Activated CD8-positive, alpha-beta memory T cell treated with anti-CD3 and anti-CD28 coated beads, Interleukin-2, amount 10 ng/mL, durations not matched to agents 7 days and 5 days (primary cell): ENCODE measurements at regions not wholly inside any gene's neighbourhood (a gene's known extent, or its start where the extent isn't known, plus 50 kb on each side); places are given as distances from the start of the nearest gene placed in this dataset.

Experiments used
- ATAC-seq: fragments of 150-1000 bp; cut with Tn5 transposase; one replicate; pipeline ENCODE4 v1.10.0; 2021; ENCODE audit warnings: moderate library complexity
- CTCF ChIA-PET: fragments of 350-600 bp; sonication (Branson Sonifier 250); formaldehyde crosslinking; loops from one replicate; lab custom pipeline; 2021; ENCODE audit warnings: antibody characterized with exemption; lab: Charles Lee
- DNase-seq: peaks from one replicate; pipeline ENCODE4 v3.0.0-alpha.2; 2020
- H3K27ac Mint-ChIP-seq: one replicate; pipeline ENCODE4 v1.8.0; 2021; ENCODE audit warnings: mild to moderate bottlenecking, mixed read lengths
- H3K27me3 Mint-ChIP-seq: one replicate; pipeline ENCODE4 v1.8.0; 2021; ENCODE audit warnings: mixed read lengths
- H3K36me3 Mint-ChIP-seq: one replicate; pipeline ENCODE4 v1.8.0; 2021; ENCODE audit warnings: mild to moderate bottlenecking, mixed read lengths
- H3K4me1 Mint-ChIP-seq: one replicate; pipeline ENCODE4 v1.8.0; 2021; ENCODE audit warnings: mixed read lengths
- H3K4me3 Mint-ChIP-seq: one replicate; pipeline ENCODE4 v1.8.0; 2021; ENCODE audit warnings: mild to moderate bottlenecking, moderate library complexity, mixed read lengths
- H3K9me3 Mint-ChIP-seq: one replicate; pipeline ENCODE4 v1.8.0; 2022; ENCODE audit warnings: low read depth, mixed read lengths

GRCh38 chr5:6194261-6194875, 184.0 kb downstream of the MED10 start:
- Mint-ChIP-seq H3K27ac (no peak overlapping the region), H3K9me3 (no peaks in the 10 kb centered on the region), H3K36me3 (no peaks in the 10 kb centered on the region), H3K4me3 (no peak overlapping the region), H3K27me3 (peaks cover 3% of the 10 kb centered on the region), H3K4me1 (no peaks in the 10 kb centered on the region)
- ATAC-seq (no peak), DNase-seq (no peak)
- CTCF ChIA-PET = no interaction called here

GRCh38 chr5:6193310-6193709, 185.0 kb downstream of the MED10 start:
- H3K27me3 Mint-ChIP-seq = peaks cover 3% of the 10 kb centered on the region
- ATAC-seq (no peak), DNase-seq (no peak)
- H3K4me1 Mint-ChIP-seq = no peaks in the 10 kb centered on the region
- no peak overlapping the region for H3K4me3 Mint-ChIP-seq
- H3K27ac Mint-ChIP-seq = no peak overlapping the region
- CTCF ChIA-PET = no interaction called here
- no peaks in the 10 kb centered on the region for H3K36me3 Mint-ChIP-seq
- no peaks in the 10 kb centered on the region for H3K9me3 Mint-ChIP-seq

GRCh38 chr5:6190838-6191237, 187.5 kb downstream of the MED10 start:
- ATAC-seq (no peak), DNase-seq (no peak)
- no peaks in the 10 kb centered on the region for H3K9me3 Mint-ChIP-seq
- H3K4me3 Mint-ChIP-seq = no peak overlapping the region
- no peak overlapping the region for H3K27ac Mint-ChIP-seq
- H3K27me3 Mint-ChIP-seq = peaks cover 3% of the 10 kb centered on the region
- H3K4me1 Mint-ChIP-seq = no peaks in the 10 kb centered on the region
- no peaks in the 10 kb centered on the region for H3K36me3 Mint-ChIP-seq
- CTCF ChIA-PET = no interaction called here

GRCh38 chr5:6188976-6189375, 189.4 kb downstream of the MED10 start:
- H3K4me3 Mint-ChIP-seq = no peak overlapping the region
- DNase-seq = no peak
- no peaks in the 10 kb centered on the region for H3K4me1 Mint-ChIP-seq
- H3K27ac Mint-ChIP-seq = no peak overlapping the region
- H3K9me3 Mint-ChIP-seq = no peaks in the 10 kb centered on the region
- H3K27me3 Mint-ChIP-seq = peaks cover 3% of the 10 kb centered on the region
- no peak for ATAC-seq
- CTCF ChIA-PET = no interaction called here
- no peaks in the 10 kb centered on the region for H3K36me3 Mint-ChIP-seq

GRCh38 chr5:6188344-6188743, 190.0 kb downstream of the MED10 start:
- Mint-ChIP-seq H3K27me3 (peaks cover 2% of the 10 kb centered on the region), H3K4me3 (no peak overlapping the region), H3K27ac (no peak overlapping the region), H3K4me1 (no peaks in the 10 kb centered on the region), H3K9me3 (no peaks in the 10 kb centered on the region), H3K36me3 (no peaks in the 10 kb centered on the region)
- ATAC-seq = no peak
- DNase-seq = no peak
- CTCF ChIA-PET = no interaction called here

GRCh38 chr5:6187501-6187900, 190.8 kb downstream of the MED10 start:
- no peak for DNase-seq
- no peaks in the 10 kb centered on the region for H3K9me3 Mint-ChIP-seq
- no peaks in the 10 kb centered on the region for H3K27me3 Mint-ChIP-seq
- H3K4me3 Mint-ChIP-seq = no peak overlapping the region
- H3K36me3 Mint-ChIP-seq = no peaks in the 10 kb centered on the region
- ATAC-seq = no peak
- no peak overlapping the region for H3K27ac Mint-ChIP-seq
- CTCF ChIA-PET = no interaction called here
- H3K4me1 Mint-ChIP-seq = no peaks in the 10 kb centered on the region

- Mint-ChIP-seq H3K4me3 (no peak overlapping the region), H3K4me1 (no peaks in the 10 kb centered on the region), H3K36me3 (no peaks in the 10 kb centered on the region), H3K27me3 (no peaks in the 10 kb centered on the region), H3K9me3 (no peaks in the 10 kb centered on the region), H3K27ac (no peak overlapping the region)
- no peak for DNase-seq
- ATAC-seq = no peak
- CTCF ChIA-PET = no interaction called here
These were observed 192.8 kb downstream of the MED10 start for GRCh38 chr5:6185574-6185973.

- CTCF ChIA-PET = no interaction called here
- no peaks in the 10 kb centered on the region for H3K4me1 Mint-ChIP-seq
These were observed 193.9 kb downstream of the MED10 start for GRCh38 chr5:6184481-6184880.

GRCh38 chr5:6183391-6184390, 194.7 kb downstream of the MED10 start:
- H3K4me3 Mint-ChIP-seq = no peak overlapping the region

More at GRCh38 chr5:6184481-6184880, 193.9 kb downstream of the MED10 start:
- no peaks in the 10 kb centered on the region for H3K27me3 Mint-ChIP-seq
- H3K36me3 Mint-ChIP-seq = no peaks in the 10 kb centered on the region
- no peak for DNase-seq
- H3K9me3 Mint-ChIP-seq = no peaks in the 10 kb centered on the region
- H3K4me3 Mint-ChIP-seq = no peak overlapping the region
- no peak overlapping the region for H3K27ac Mint-ChIP-seq
- no peak for ATAC-seq

GRCh38 chr5:6182271-6182815, 196.0 kb downstream of the MED10 start:
- DNase-seq = no peak
- no peaks in the 10 kb centered on the region for H3K9me3 Mint-ChIP-seq
- no peaks in the 10 kb centered on the region for H3K36me3 Mint-ChIP-seq
- H3K4me1 Mint-ChIP-seq = no peaks in the 10 kb centered on the region
- no peak overlapping the region for H3K4me3 Mint-ChIP-seq
- CTCF ChIA-PET = no interaction called here
- no peaks in the 10 kb centered on the region for H3K27me3 Mint-ChIP-seq
- H3K27ac Mint-ChIP-seq = no peak overlapping the region
- no peak for ATAC-seq

More at GRCh38 chr5:6183391-6184390, 194.7 kb downstream of the MED10 start:
- no peak for DNase-seq
- Mint-ChIP-seq H3K9me3 (no peaks in the 10 kb centered on the region), H3K27me3 (no peaks in the 10 kb centered on the region), H3K27ac (no peak overlapping the region), H3K4me1 (no peaks in the 10 kb centered on the region), H3K36me3 (no peaks in the 10 kb centered on the region)
- no peak for ATAC-seq
- CTCF ChIA-PET = no interaction called here

- H3K36me3 Mint-ChIP-seq = no peaks in the 10 kb centered on the region
- ATAC-seq = no peak
- no peak overlapping the region for H3K27ac Mint-ChIP-seq
- DNase-seq = no peak
- no peaks in the 10 kb centered on the region for H3K4me1 Mint-ChIP-seq
- H3K27me3 Mint-ChIP-seq = no peaks in the 10 kb centered on the region
- H3K4me3 Mint-ChIP-seq = no peak overlapping the region
- no peaks in the 10 kb centered on the region for H3K9me3 Mint-ChIP-seq
- CTCF ChIA-PET = no interaction called here
These were observed 196.5 kb downstream of the MED10 start for GRCh38 chr5:6181871-6182270.

GRCh38 chr5:6181147-6181729, 197.1 kb downstream of the MED10 start:
- CTCF ChIA-PET = no interaction called here
- Mint-ChIP-seq H3K4me1 (no peaks in the 10 kb centered on the region), H3K27me3 (no peaks in the 10 kb centered on the region), H3K4me3 (no peak overlapping the region), H3K9me3 (no peaks in the 10 kb centered on the region), H3K27ac (no peak overlapping the region), H3K36me3 (no peaks in the 10 kb centered on the region)
- ATAC-seq (no peak), DNase-seq (no peak)

- no peaks in the 10 kb centered on the region for H3K9me3 Mint-ChIP-seq
- CTCF ChIA-PET = no interaction called here
- no peaks in the 10 kb centered on the region for H3K27me3 Mint-ChIP-seq
- ATAC-seq (no peak), DNase-seq (no peak)
- H3K27ac Mint-ChIP-seq = no peak overlapping the region
- H3K36me3 Mint-ChIP-seq = no peaks in the 10 kb centered on the region
- no peaks in the 10 kb centered on the region for H3K4me1 Mint-ChIP-seq
- H3K4me3 Mint-ChIP-seq = no peak overlapping the region
These were observed 198.0 kb downstream of the MED10 start for GRCh38 chr5:6180231-6180872.
